ENCODE measurements at regions not wholly inside any gene's neighbourhood (a gene's known extent, or its start where the extent isn't known, plus 50 kb on each side); places are given as distances from the start of the nearest gene placed in this dataset.

- TF ChIP-seq, protein P1, sequence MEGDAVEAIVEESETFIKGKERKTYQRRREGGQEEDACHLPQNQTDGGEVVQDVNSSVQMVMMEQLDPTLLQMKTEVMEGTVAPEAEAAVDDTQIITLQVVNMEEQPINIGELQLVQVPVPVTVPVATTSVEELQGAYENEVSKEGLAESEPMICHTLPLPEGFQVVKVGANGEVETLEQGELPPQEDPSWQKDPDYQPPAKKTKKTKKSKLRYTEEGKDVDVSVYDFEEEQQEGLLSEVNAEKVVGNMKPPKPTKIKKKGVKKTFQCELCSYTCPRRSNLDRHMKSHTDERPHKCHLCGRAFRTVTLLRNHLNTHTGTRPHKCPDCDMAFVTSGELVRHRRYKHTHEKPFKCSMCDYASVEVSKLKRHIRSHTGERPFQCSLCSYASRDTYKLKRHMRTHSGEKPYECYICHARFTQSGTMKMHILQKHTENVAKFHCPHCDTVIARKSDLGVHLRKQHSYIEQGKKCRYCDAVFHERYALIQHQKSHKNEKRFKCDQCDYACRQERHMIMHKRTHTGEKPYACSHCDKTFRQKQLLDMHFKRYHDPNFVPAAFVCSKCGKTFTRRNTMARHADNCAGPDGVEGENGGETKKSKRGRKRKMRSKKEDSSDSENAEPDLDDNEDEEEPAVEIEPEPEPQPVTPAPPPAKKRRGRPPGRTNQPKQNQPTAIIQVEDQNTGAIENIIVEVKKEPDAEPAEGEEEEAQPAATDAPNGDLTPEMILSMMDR (conservative IDR thresholded peaks at IDR 0.05) = no peak
- no peak for TF ChIP-seq EZH2 (IDR thresholded peaks at IDR 0.05; ENCODE audit: low read depth)
Observed at GRCh38 chr1:220407191-220407590, 120.7 kb upstream of the MARK1 start.

Measured in PC-9 (cell line).